ENCODE measurements at regions not wholly inside any gene's neighbourhood (a gene's known extent, or its start where the extent isn't known, plus 50 kb on each side); places are given as distances from the start of the nearest gene placed in this dataset.
"Not testable (repeated sequence)": the region's sequence is repeated elsewhere in the genome, so short reads cannot be mapped to it uniquely, and the experiment has no call there.

GRCh38 chr9:110126986-110127864 is 80.7 kb downstream of the C9orf152 start:
- no peak for DNase-seq

- no peak for DNase-seq
These were observed 79.2 kb downstream of the C9orf152 start for GRCh38 chr9:110128664-110129329.

- no peak for DNase-seq
These were observed 78.5 kb downstream of the C9orf152 start for GRCh38 chr9:110129425-110129824.

GRCh38 chr9:110130211-110130610 is 77.7 kb downstream of the C9orf152 start:
- no peak for DNase-seq

- DNase-seq, result no peak
These were observed 77.1 kb downstream of the C9orf152 start for GRCh38 chr9:110130791-110131416.

GRCh38 chr9:110131499-110131898 is 76.5 kb downstream of the C9orf152 start:
- no peak for DNase-seq

- not testable (repeated sequence) for DNase-seq
These were observed 75.4 kb downstream of the C9orf152 start for GRCh38 chr9:110132531-110132930.

- DNase-seq, result no peak
These were observed 74.9 kb downstream of the C9orf152 start for GRCh38 chr9:110133059-110133458.

GRCh38 chr9:110133608-110134210 is 74.2 kb downstream of the C9orf152 start:
- no peak for DNase-seq

- DNase-seq, result no peak
These were observed 72.1 kb downstream of the C9orf152 start for GRCh38 chr9:110135846-110136245.

- no peak for DNase-seq
These were observed 71.2 kb downstream of the C9orf152 start for GRCh38 chr9:110136802-110137201.

GRCh38 chr9:110140276-110140675 is 67.7 kb downstream of the C9orf152 start:
- no peak for DNase-seq

GRCh38 chr9:110141227-110141793 is 66.6 kb downstream of the C9orf152 start:
- DNase-seq, result no peak

GRCh38 chr9:110142253-110142652 is 65.7 kb downstream of the C9orf152 start:
- no peak for DNase-seq

GRCh38 chr9:110142868-110143481 is 65.0 kb downstream of the C9orf152 start:
- no peak for DNase-seq

GRCh38 chr9:110143485-110143884 is 64.5 kb downstream of the C9orf152 start:
- no peak for DNase-seq

GRCh38 chr9:110143950-110144545 is 63.9 kb downstream of the C9orf152 start:
- no peak for DNase-seq

- DNase-seq, result no peak
These were observed 61.6 kb downstream of the C9orf152 start for GRCh38 chr9:110146373-110146772.

- peak; percentile 33 for DNase-seq
These were observed 59.6 kb downstream of the C9orf152 start for GRCh38 chr9:110148384-110148783.

- DNase-seq, result no peak
These were observed 59.1 kb downstream of the C9orf152 start for GRCh38 chr9:110148891-110149290.

Measured in CD4-positive, alpha-beta T cell treated with Interleukin-6 for 4 hours (primary cell).